Suprapubic skin (tissue), 4 donors: ENCODE measurements at regions not wholly inside any gene's neighbourhood (a gene's known extent, or its start where the extent isn't known, plus 50 kb on each side); places are given as distances from the start of the nearest gene placed in this dataset.

ENCODE experiments used
- CTCF ChIP-seq, 2 donors: fragments of 200-600 bp in 1 of 2; fragments of 450-650 bp in 1 of 2; sonication (generic) in 1 of 2; IDR thresholded peaks; one replicate each; pipeline ENCODE4 v1.5.1; 2016 to 2019; ENCODE audit warnings: antibody characterized with exemption in 2 of 2, mild to moderate bottlenecking in 1 of 2, moderate library complexity in 1 of 2
- EP300 ChIP-seq: sonication (generic); formaldehyde crosslinking; IDR thresholded peaks from one replicate; pipeline ENCODE4 v1.6.1; 2017; ENCODE audit warnings: antibody characterized with exemption
- POLR2A ChIP-seq, 2 donors: fragments of 450-650 bp; IDR thresholded peaks; one replicate each; pipeline ENCODE4 v1.6.1; 2017; ENCODE audit warnings: antibody characterized with exemption in 2 of 2, mild to moderate bottlenecking in 2 of 2, moderate library complexity in 2 of 2
- POLR2AphosphoS5 ChIP-seq, 3 donors: sonication (generic); formaldehyde crosslinking; IDR thresholded peaks; one replicate each; pipeline ENCODE4 v1.6.1; 2017; ENCODE audit warnings: antibody characterized with exemption in 3 of 3

GRCh38 chr15:35974052-35974451 is 428.1 kb upstream of the DPH6 start:
- TF ChIP-seq POLR2A (IDR thresholded peaks at IDR 0.05) (no peak), CTCF (IDR thresholded peaks at IDR 0.05) (no peak), POLR2AphosphoS5 (IDR thresholded peaks at IDR 0.05) (no peak), EP300 (no peak)
